Small intestine (tissue), 7 donors: ENCODE measurements at regions not wholly inside any gene's neighbourhood (a gene's known extent, or its start where the extent isn't known, plus 50 kb on each side); places are given as distances from the start of the nearest gene placed in this dataset.

Source experiments
- DNase-seq, 2 donors: peaks; one replicate each; pipeline versions ENCODE4 v3.0.0 to v3.0.0-alpha.2; 2013
- FAIRE-seq: peaks from 2 replicates; lab custom pipeline; 2012; peaks lifted over from hg19 to GRCh38; lab: Jason Lieb, UNC
- H3K27ac ChIP-seq, 3 donors: one replicate each; pipeline ENCODE4 v1.5.1; 2013; ENCODE audit warnings: low read length in 2 of 3, mild to moderate bottlenecking in 2 of 3, control low read depth in 1 of 3, inconsistent platforms in 1 of 3, low read depth in 1 of 3, moderate library complexity in 1 of 3
- H3K27me3 ChIP-seq, 3 donors: one replicate each; pipeline ENCODE4 v1.6.1; 2013; ENCODE audit warnings: low read length in 3 of 3, inconsistent platforms in 1 of 3; ENCODE audit not compliant: control insufficient read depth in 3 of 3, insufficient read depth in 3 of 3
- H3K36me3 ChIP-seq, 3 donors: one replicate each; pipeline ENCODE4 v1.6.1; 2013; ENCODE audit warnings: low read length in 3 of 3, inconsistent platforms in 1 of 3, low read depth in 1 of 3, mild to moderate bottlenecking in 1 of 3, moderate library complexity in 1 of 3; ENCODE audit not compliant: control insufficient read depth in 3 of 3, insufficient read depth in 2 of 3
- H3K4me1 ChIP-seq, 3 donors: one replicate each; pipeline ENCODE4 v1.6.1; 2013; ENCODE audit warnings: low read length in 2 of 3, inconsistent platforms in 1 of 3, low read depth in 1 of 3, mild to moderate bottlenecking in 1 of 3, moderate library complexity in 1 of 3; ENCODE audit not compliant: control insufficient read depth in 3 of 3, insufficient read depth in 2 of 3
- H3K4me3 ChIP-seq, 3 donors: one replicate each; pipeline ENCODE4 v1.5.1; 2013; ENCODE audit warnings: low read length in 3 of 3, control low read depth in 1 of 3, inconsistent platforms in 1 of 3, low read depth in 1 of 3, mild to moderate bottlenecking in 1 of 3, moderate library complexity in 1 of 3
- H3K9me3 ChIP-seq, 2 donors: one replicate each; pipeline ENCODE4 v1.6.1; 2013; ENCODE audit warnings: low read depth in 1 of 2, low read length in 1 of 2; ENCODE audit not compliant: control insufficient read depth in 2 of 2, insufficient read depth in 1 of 2
- WGBS, 3 donors: extraction: QIAGEN DNeasy Blood & Tissue Kit; methylation state at CpG; one replicate each; pipeline ENCODE4 v1.1.7; 2013; 5-methylcytosine and 5-hydroxymethylcytosine counted together
- donor health status: healthy with polysubstance abuse.
- donor health status: control.
- donor health status: control.
- donor health status: Bipolar disorder and iron deficiency.
- donor health status: healthy.

DNA sequence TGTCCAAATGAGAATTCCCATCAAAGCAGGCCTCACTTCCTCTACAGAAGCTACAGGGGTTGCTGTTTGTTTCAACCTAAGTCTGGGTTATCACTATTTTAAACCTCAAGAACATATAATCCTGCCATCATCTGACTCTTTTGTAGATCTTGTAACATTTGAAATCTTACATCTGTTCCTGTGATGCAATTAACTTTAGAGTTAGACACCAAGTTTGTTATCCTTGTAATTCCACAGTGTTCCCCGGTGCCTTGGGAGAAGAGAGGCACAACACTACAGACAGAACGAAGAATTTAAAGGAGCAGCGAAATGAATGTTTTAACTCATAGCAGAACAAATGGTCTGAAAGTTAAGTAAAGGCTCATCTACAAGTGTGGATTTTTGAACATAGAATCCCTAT, 116.1 kb downstream of the UCHL5 start:
- H3K27me3 ChIP-seq: no peaks in the 10 kb centered on the region
- H3K4me1 ChIP-seq: no peaks in the 10 kb centered on the region
- no peak overlapping the region for H3K27ac ChIP-seq
- FAIRE-seq: no peak
- WGBS, 3 donors: 79 to 97% (median 91%) methylated on average over 3 of the region's 3 CpGs
- no peaks in the 10 kb centered on the region for H3K9me3 ChIP-seq
- no peaks in the 10 kb centered on the region for H3K36me3 ChIP-seq
- H3K4me3 ChIP-seq: no peak overlapping the region
- DNase-seq: no peak

DNA sequence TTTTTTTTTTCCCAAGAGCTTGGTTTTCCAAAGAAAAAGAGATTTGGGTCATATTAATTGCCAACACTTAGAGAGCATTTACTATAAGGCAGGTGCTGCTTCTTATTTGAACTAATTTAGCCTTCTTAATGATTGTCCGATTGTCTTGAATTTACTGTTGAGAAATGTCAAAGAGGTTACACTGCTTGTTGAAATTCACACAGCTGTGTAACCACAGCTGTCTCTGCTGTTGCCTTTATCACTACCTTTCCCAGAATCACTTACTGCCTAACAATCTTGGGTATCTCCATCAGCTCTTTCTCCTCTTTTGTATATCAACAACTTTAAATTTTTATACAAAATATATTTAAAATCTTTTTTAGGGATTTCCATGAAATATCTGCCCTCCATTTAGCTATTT, 115.6 kb downstream of the UCHL5 start:
- H3K9me3 ChIP-seq: no peaks in the 10 kb centered on the region
- DNase-seq (no peak), FAIRE-seq (no peak)
- no peaks in the 10 kb centered on the region for H3K4me1 ChIP-seq
- H3K36me3 ChIP-seq: no peaks in the 10 kb centered on the region
- no peak overlapping the region for H3K4me3 ChIP-seq
- H3K27ac ChIP-seq: no peak overlapping the region
- H3K27me3 ChIP-seq: no peaks in the 10 kb centered on the region
- WGBS, 3 donors: 58 to 67% (median 64%) methylated on average over 1 of the region's 1 CpG

DNA sequence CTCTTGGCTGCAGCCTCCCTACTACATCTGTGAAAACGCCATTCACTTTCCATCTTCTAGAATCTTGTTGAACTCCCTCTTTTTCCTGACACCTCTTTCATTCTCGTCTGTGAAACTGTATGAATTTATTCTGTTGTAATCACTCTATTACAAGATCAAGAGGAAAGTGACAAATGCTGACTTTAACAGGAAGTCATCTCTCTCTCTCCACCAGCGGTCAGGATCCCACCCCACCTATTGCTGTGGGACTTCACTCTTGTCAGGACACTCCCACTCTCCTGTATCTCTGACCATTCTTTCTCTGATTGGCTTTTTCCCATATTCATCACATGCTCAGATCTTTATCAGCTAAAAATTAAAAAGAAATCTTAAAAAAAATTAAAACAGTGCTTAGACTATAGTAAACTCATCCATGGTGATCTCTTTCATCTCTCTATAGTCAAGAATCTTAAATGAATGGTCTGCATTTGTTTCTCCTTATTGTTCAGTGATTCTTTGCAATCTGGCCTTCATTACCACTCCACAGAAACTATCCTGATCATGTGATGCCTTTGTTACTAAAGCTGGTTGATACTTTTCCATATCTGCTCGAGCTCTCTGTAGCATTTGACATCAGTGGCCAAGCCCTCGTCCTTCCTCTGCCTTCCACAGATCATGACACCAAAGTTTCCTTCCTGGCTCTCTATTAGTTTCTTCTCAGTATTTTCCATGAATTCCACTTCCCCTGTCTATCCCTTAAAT, 113.6 kb downstream of the UCHL5 start:
- FAIRE-seq (no peak), DNase-seq (no peak)
- 75 to 95% (median 88%) methylated on average over 5 of the region's 5 CpGs for WGBS, 3 donors
- no peak overlapping the region for H3K4me3 ChIP-seq
- H3K9me3 ChIP-seq: no peaks in the 10 kb centered on the region
- H3K27ac ChIP-seq: no peak overlapping the region
- no peaks in the 10 kb centered on the region for H3K4me1 ChIP-seq
- no peaks in the 10 kb centered on the region for H3K27me3 ChIP-seq
- H3K36me3 ChIP-seq: no peaks in the 10 kb centered on the region

DNA sequence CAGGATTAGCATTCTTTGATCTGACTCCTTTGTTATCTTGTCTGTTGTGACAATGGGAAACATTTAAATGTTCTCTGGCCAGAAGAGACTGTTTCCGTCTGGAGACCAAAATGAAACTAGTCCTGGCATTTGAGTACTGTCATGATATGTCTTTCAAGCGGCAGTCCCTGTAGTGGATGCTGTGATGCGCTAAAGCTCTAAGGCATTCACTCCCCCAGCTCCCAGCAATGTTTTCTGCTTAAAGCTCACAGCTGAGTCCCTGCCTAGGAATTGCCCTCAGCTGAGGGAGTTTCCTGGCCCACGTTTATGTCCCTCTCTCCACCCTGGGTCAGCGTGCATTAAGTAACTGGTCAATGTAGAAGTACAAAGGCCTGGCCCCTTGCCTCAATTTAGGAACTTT, 109.4 kb downstream of the UCHL5 start:
- Histone ChIP-seq H3K9me3 (no peaks in the 10 kb centered on the region), H3K27ac (no peak overlapping the region), H3K36me3 (no peaks in the 10 kb centered on the region), H3K27me3 (no peaks in the 10 kb centered on the region), H3K4me3 (no peak overlapping the region), H3K4me1 (no peaks in the 10 kb centered on the region)
- DNase-seq (no peak), FAIRE-seq (no peak)
- 90 to 93% (median 92%) methylated on average over 5 of the region's 5 CpGs for WGBS, 3 donors

DNA sequence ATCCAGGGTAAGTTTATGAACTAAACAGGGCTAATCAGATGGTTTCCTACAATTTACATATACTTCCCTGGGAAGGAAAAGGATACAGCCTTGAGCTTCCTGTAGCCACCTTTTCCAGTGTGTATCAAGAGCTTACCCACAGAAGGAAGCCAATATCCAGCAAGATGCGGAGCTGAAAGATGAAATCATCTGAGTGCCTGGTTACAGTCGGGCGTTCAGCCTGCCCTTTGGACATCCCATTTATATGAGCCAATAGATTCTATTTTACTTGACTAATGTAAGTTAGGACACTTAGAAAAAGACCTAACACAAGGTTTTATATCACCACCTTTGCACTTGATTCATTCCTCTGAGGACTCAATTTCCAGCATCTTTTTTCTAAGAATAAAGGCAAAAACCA, 108.2 kb downstream of the UCHL5 start:
- H3K9me3 ChIP-seq: no peaks in the 10 kb centered on the region
- FAIRE-seq (no peak), DNase-seq (peak in 1 of 2 donors; percentile 74)
- H3K36me3 ChIP-seq: no peaks in the 10 kb centered on the region
- H3K4me3 ChIP-seq: no peak overlapping the region
- H3K27me3 ChIP-seq: no peaks in the 10 kb centered on the region
- 35 to 68% (median 40%) methylated on average over 3 of the region's 3 CpGs for WGBS, 3 donors
- H3K27ac ChIP-seq: no peak overlapping the region
- no peaks in the 10 kb centered on the region for H3K4me1 ChIP-seq

DNA sequence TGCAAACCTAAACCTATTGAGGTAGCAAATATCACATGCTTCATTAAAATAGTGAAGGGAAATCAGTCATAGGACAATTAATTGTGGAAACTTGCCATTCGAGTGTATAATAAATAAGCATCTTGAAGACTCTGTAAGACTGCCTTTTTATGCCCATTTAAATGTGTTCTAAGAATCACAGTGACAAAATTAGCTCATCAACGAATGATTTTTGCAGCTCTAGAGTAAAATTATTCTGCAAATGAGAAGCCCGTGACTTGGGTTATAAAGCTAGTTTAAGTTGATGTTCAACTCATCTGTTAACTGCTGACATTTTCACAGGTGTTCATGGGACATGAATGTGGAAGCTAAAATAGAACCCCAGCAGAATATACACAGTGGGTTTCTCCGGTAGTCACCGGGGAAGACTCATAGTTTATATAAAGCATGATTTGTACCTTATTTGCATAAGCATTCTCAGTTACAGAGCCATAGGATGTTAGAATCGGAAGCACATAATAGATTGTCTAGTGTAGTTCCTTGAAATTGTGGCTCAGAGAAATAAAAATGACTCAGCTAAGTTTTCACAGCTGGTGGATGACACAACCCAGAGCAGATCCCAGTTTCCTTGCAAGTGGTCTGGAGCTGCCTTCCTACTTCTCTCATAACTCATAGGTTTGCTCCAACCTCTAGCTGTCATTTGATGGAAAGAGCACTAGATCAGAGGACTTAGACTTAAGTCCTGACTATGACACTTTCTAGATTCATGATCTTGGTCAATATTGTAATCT, 107.3 kb downstream of the UCHL5 start:
- Histone ChIP-seq H3K4me1 (no peaks in the 10 kb centered on the region), H3K36me3 (no peaks in the 10 kb centered on the region), H3K9me3 (no peaks in the 10 kb centered on the region), H3K4me3 (no peak overlapping the region), H3K27me3 (no peaks in the 10 kb centered on the region), H3K27ac (no peak overlapping the region)
- DNase-seq (no peak), FAIRE-seq (no peak)
- WGBS, 3 donors: 58 to 80% (median 77%) methylated on average over 6 of the region's 6 CpGs

DNA sequence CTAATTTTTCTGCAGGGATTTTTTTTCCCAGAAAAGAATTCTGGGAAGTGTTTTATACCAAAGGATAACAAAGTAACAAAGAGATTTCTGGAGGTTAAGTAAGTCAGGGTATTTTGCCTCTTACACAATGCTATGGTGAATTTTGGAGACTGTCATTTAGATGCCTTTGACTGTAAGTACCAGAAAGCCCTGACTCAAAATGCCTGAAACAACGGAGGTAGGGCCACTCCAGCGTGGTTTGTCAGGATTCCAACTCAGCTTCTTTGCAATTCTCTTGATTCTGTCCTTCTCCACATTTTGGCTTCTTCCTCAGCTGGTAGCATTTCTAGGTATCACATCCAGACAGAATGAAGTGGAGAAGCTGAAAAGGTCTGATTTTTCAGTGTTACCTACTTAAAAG, 106.5 kb downstream of the UCHL5 start:
- Histone ChIP-seq H3K27me3 (no peaks in the 10 kb centered on the region), H3K4me1 (no peaks in the 10 kb centered on the region), H3K9me3 (no peaks in the 10 kb centered on the region), H3K27ac (no peak overlapping the region), H3K36me3 (no peaks in the 10 kb centered on the region), H3K4me3 (no peak overlapping the region)
- whole genome bisulfite sequencing, 3 donors: 77 to 81% (median 78%) methylated on average over 2 of the region's 2 CpGs
- FAIRE-seq (no peak), DNase-seq (no peak)

DNA sequence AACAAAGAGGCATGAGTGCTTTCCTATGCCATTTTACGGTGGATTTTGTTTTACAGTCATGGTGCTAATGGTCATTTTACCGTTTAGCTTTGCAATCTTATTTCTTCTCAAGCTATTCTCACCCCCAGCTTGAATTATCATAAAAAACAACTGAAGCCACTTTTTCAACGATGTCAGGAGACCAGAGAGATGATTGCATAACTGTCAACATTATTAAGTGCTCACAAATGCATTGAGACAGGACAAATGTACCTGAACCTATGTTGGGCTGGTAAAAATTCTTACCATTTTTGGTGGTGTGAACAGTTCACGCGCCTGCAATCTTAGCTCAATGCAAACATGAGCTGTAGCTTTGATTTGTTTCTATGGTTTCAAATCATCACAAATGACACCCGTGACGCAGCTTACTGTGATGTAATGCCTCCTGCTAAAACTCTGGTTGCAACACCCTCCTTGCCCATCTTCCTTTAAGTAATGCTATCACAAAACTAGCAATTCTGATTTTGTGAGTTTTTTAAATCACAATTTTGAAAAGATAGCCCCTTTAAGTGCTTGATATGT, 104.4 kb downstream of the UCHL5 start:
- no peaks in the 10 kb centered on the region for H3K36me3 ChIP-seq
- DNase-seq (no peak), FAIRE-seq (no peak)
- no peaks in the 10 kb centered on the region for H3K27me3 ChIP-seq
- H3K4me3 ChIP-seq: no peak overlapping the region
- 84 to 87% (median 86%) methylated on average over 7 of the region's 7 CpGs for WGBS, 3 donors
- no peak overlapping the region for H3K27ac ChIP-seq
- H3K9me3 ChIP-seq: no peaks in the 10 kb centered on the region
- no peaks in the 10 kb centered on the region for H3K4me1 ChIP-seq
